WERI-Rb-1 (cell line): ENCODE measurements at regions not wholly inside any gene's neighbourhood (a gene's known extent, or its start where the extent isn't known, plus 50 kb on each side); places are given as distances from the start of the nearest gene placed in this dataset.

Experiments used
- DNase-seq: peaks from one replicate; pipeline ENCODE4 v3.0.0-alpha.2; 2020
- H3K27ac ChIP-seq: fragments of 250-450 bp; sonication (Bioruptor Pico); 2 replicates; pipeline ENCODE4 v1.5.1; 2020; ENCODE audit warnings: mild to moderate bottlenecking, moderate library complexity
- H3K27me3 ChIP-seq: fragments of 250-450 bp; sonication (Bioruptor Pico); 2 replicates; pipeline ENCODE4 v1.5.1; 2021; ENCODE audit warnings: mild to moderate bottlenecking, low read depth, moderate library complexity; ENCODE audit not compliant: insufficient read depth, severe bottlenecking
- H3K36me3 ChIP-seq: fragments of 250-450 bp; sonication (Bioruptor Pico); 2 replicates; pipeline ENCODE4 v1.5.1; 2020; ENCODE audit warnings: mild to moderate bottlenecking, moderate library complexity
- H3K4me3 ChIP-seq: 2 replicates; pipeline ENCODE4 v1.5.1; 2011; ENCODE audit warnings: low read depth, mild to moderate bottlenecking, control low read depth, low read length
- H3K9me3 ChIP-seq: fragments of 250-450 bp; sonication (Bioruptor Pico); 2 replicates; pipeline ENCODE4 v1.5.1; 2021; ENCODE audit warnings: mild to moderate bottlenecking, moderate library complexity; ENCODE audit not compliant: severe bottlenecking
- TF ChIP-seq, protein P1 (sequence below): IDR thresholded peaks from 2 replicates; pipeline ENCODE4 v1.5.1; 2011; ENCODE audit warnings: low read depth, mild to moderate bottlenecking, control low read depth, inconsistent platforms, low read length

DNA sequence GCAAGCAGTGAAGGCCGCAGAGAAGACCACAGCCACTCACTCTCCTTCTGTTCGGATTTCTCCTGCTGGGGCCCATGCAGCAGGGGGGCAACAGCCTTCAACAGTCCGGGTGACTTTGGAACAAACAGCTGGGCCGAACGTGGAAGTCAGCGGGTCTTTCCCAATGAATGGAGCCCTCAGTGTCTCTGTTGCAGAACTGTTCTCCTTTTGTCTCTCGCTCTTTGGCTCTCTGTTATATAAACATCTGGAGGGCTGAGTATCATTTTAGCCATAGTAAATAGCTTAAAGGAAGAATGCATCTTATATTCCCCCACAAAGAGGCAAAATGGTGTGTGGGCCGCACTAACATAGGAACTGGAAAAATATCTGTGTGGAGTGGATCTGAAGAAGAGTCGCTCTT is 136.7 kb upstream of the RALGAPA2 start:
- Histone ChIP-seq H3K27me3 (peaks cover 81% of the 10 kb centered on the region), H3K27ac (no peak overlapping the region), H3K9me3 (no peaks in the 10 kb centered on the region), H3K36me3 (no peaks in the 10 kb centered on the region), H3K4me3 (no peak overlapping the region)
- no peak for DNase-seq
- TF ChIP-seq, protein P1, sequence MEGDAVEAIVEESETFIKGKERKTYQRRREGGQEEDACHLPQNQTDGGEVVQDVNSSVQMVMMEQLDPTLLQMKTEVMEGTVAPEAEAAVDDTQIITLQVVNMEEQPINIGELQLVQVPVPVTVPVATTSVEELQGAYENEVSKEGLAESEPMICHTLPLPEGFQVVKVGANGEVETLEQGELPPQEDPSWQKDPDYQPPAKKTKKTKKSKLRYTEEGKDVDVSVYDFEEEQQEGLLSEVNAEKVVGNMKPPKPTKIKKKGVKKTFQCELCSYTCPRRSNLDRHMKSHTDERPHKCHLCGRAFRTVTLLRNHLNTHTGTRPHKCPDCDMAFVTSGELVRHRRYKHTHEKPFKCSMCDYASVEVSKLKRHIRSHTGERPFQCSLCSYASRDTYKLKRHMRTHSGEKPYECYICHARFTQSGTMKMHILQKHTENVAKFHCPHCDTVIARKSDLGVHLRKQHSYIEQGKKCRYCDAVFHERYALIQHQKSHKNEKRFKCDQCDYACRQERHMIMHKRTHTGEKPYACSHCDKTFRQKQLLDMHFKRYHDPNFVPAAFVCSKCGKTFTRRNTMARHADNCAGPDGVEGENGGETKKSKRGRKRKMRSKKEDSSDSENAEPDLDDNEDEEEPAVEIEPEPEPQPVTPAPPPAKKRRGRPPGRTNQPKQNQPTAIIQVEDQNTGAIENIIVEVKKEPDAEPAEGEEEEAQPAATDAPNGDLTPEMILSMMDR, result no peak

DNA sequence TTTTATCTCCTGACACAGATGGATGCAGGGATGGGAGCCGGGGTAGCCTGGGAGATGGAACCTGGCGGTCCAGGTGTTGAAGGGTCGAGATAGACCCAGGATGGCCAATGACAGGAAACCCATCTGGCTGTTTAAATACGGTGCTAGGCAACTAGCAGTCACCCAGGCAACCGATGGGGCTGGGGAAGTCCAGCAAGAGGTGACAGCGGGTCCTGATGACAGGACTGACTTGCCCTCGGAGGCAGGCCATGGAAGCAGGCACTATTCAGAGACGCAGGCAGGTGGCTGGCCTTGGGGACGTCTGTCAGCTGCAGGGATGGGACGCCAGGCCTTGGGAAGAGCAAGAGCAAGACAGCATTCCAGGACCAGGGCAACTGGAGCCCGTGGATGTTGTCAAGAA is 135.4 kb upstream of the RALGAPA2 start:
- H3K4me3 ChIP-seq, result no peak overlapping the region
- no peak for DNase-seq
- TF ChIP-seq, protein P1, result no peak
- H3K27ac ChIP-seq, result no peak overlapping the region
- peaks cover 87% of the 10 kb centered on the region for H3K27me3 ChIP-seq
- no peaks in the 10 kb centered on the region for H3K36me3 ChIP-seq
- H3K9me3 ChIP-seq, result no peaks in the 10 kb centered on the region

DNA sequence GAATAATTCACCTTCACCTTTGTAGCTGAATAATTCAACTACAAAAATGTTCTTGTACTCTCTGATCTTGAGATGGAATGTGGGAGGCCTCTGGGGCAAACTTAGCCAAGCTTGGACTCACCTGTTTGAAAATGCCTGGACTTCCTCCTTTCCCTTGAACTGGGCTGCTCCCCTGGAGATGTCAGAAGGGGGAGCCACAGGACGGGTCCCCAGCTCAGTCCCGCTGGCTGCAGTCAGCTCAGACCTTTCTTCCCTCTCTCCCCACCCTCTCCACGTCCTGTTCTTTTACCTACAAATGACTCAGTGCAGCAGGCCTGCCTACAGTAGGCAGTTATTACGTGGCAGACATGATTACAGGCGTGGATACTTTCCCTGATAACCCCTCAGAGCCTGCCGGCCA is 131.5 kb upstream of the RALGAPA2 start:
- no peak for DNase-seq
- TF ChIP-seq, protein P1, result 0 out of 2 replicates have a peak, but pooled peaks have one; percentile 27

DNA sequence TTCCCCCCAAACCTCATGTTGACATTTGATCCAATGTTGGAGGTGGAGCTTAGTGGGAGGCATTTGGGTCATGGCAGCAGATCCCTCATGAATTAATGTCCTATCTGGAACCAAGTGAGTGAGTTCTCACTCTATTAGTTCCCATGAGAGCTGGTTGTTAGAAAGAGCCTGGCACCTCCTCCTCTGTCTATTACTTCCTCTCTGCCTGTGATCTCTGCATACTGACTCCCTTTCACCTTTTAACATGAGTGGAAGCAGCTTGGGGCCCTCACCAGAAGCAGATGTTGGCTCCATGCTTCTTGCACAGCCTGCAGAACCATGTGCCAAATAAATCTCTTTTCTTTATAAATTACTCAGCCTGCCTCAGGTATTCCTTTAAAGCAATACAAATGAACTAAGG is 127.3 kb upstream of the RALGAPA2 start:
- Histone ChIP-seq H3K36me3 (no peaks in the 10 kb centered on the region), H3K27ac (no peak overlapping the region), H3K4me3 (no peak overlapping the region), H3K27me3 (peaks cover 57% of the 10 kb centered on the region), H3K9me3 (no peaks in the 10 kb centered on the region)
- no peak for DNase-seq
- TF ChIP-seq, protein P1, result no peak

More for the DNA sequence above, 131.5 kb upstream of the RALGAPA2 start:
- H3K9me3 ChIP-seq, result no peaks in the 10 kb centered on the region
- no peak overlapping the region for H3K4me3 ChIP-seq
- H3K27me3 ChIP-seq, result peaks cover 70% of the 10 kb centered on the region
- H3K36me3 ChIP-seq, result no peaks in the 10 kb centered on the region
- no peak overlapping the region for H3K27ac ChIP-seq

DNA sequence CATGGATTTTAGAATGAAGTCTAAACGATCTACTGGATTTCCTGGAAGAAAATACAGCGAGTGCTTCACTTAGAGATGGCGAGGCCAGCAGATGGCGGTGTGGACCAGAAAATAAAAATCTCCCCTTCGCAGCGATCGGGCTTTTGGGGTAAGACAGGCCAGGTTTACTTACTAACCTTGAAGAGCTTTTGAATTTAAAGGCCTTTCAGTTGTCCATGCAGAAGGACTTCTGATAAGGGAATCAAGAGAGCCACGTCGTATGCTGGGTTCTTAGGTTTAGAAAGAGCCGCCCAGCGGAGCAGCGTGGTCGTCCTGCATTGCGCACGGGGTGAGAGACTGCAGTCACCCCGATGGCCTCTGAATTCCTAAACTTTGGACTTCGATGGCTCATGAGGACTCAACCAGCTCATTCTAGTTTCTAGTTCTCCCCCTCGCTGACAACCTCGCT is 125.2 kb upstream of the RALGAPA2 start:
- no peaks in the 10 kb centered on the region for H3K9me3 ChIP-seq
- peak; percentile 39 for DNase-seq
- no peak overlapping the region for H3K4me3 ChIP-seq
- TF ChIP-seq, protein P1, result peak; percentile 57
- H3K27me3 ChIP-seq, result peaks cover 55% of the 10 kb centered on the region
- no peak overlapping the region for H3K27ac ChIP-seq
- H3K36me3 ChIP-seq, result no peaks in the 10 kb centered on the region

DNA sequence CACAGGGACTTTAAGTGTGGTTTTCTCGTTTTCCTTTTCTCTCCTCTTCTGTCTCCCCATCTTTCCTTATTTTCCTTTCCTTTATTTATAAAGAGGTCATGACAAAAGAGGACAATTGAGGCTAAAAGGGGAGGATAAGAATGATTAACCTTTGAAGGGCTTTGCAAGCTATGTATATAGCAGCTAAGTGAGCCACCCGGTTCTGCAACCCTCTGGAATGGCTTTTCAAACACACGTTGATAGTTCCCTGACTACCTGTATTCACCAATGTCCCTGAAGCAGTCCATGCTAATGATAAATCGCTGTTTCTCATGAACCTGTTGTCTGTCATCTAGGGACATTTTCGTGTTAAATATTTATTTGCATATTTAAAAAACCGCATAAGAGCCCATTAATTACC is 124.4 kb upstream of the RALGAPA2 start:
- DNase-seq, result no peak
- Histone ChIP-seq H3K27ac (no peak overlapping the region), H3K9me3 (no peaks in the 10 kb centered on the region), H3K27me3 (peaks cover 54% of the 10 kb centered on the region), H3K4me3 (no peak overlapping the region), H3K36me3 (no peaks in the 10 kb centered on the region)
- TF ChIP-seq, protein P1, result no peak
